ENCODE measurements at regions not wholly inside any gene's neighbourhood (a gene's known extent, or its start where the extent isn't known, plus 50 kb on each side); places are given as distances from the start of the nearest gene placed in this dataset.

- Histone ChIP-seq H3K27me3 (replicated peaks; ENCODE audit: control insufficient read depth, insufficient read depth, low read length) (no peaks in the 10 kb centered on the region; the same call in 1 of the 2 replicates), H3K4me3 (replicated peaks; ENCODE audit: low read depth, low read length) (no peak overlapping the region), H3K36me3 (ENCODE audit: control insufficient read depth, insufficient read depth, low read length) (no peaks in the 10 kb centered on the region)
- DNase-seq (ENCODE audit: extremely low read depth, insufficient read length): no peak
- TF ChIP-seq CTCF (IDR thresholded peaks at IDR 0.05; ENCODE audit: insufficient read depth, low read length, poor library complexity, severe bottlenecking): no peak
Measured at GRCh38 chr11:116518141-116518540, 254.6 kb downstream of the BUD13 start.

DNA sequence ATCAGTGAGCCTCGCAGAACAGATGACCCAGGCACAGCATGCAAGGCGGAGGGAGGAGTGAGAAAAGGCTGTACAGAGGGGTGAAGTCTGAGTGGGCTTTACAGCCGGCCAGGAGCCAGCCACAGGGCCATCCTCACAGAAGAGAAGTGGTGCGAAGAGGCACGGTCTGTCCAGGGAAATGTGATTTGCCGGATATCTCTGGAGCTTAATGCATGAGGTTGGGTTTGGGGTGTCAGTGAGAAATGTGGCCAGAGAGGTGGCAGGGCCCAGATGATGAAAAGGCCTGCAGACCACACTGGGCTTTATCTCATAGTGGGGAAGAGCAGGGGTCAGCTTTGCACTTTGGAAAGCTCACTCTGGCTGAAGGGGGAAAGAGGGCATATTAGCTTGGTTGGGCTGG lies 255.2 kb downstream of the BUD13 start:
- TF ChIP-seq CTCF (IDR thresholded peaks at IDR 0.05; ENCODE audit: insufficient read depth, low read length, poor library complexity, severe bottlenecking): no peak
- no peak for DNase-seq (ENCODE audit: extremely low read depth, insufficient read length)

GRCh38 chr11:116517077-116517476 lies 255.7 kb downstream of the BUD13 start:
- Histone ChIP-seq H3K4me3 (replicated peaks; ENCODE audit: low read depth, low read length) (no peak overlapping the region), H3K27me3 (replicated peaks; ENCODE audit: control insufficient read depth, insufficient read depth, low read length) (no peaks in the 10 kb centered on the region; the same call in 1 of the 2 replicates), H3K36me3 (ENCODE audit: control insufficient read depth, insufficient read depth, low read length) (no peaks in the 10 kb centered on the region)
- DNase-seq (ENCODE audit: extremely low read depth, insufficient read length): no peak
- no peak for TF ChIP-seq CTCF (IDR thresholded peaks at IDR 0.05; ENCODE audit: insufficient read depth, low read length, poor library complexity, severe bottlenecking)

More for the DNA sequence above, 255.2 kb downstream of the BUD13 start:
- Histone ChIP-seq H3K36me3 (ENCODE audit: control insufficient read depth, insufficient read depth, low read length) (no peaks in the 10 kb centered on the region), H3K27me3 (replicated peaks; ENCODE audit: control insufficient read depth, insufficient read depth, low read length) (no peaks in the 10 kb centered on the region; the same call in 1 of the 2 replicates), H3K4me3 (replicated peaks; ENCODE audit: low read depth, low read length) (no peak overlapping the region)

GRCh38 chr11:116515664-116516184 lies 257.1 kb downstream of the BUD13 start:
- no peak overlapping the region for H3K4me3 ChIP-seq (replicated peaks; ENCODE audit: low read depth, low read length)
- DNase-seq (ENCODE audit: extremely low read depth, insufficient read length): no peak
- no peaks in the 10 kb centered on the region; the same call in 1 of the 2 replicates for H3K27me3 ChIP-seq (replicated peaks; ENCODE audit: control insufficient read depth, insufficient read depth, low read length)
- TF ChIP-seq CTCF (IDR thresholded peaks at IDR 0.05; ENCODE audit: insufficient read depth, low read length, poor library complexity, severe bottlenecking): no peak
- H3K36me3 ChIP-seq (ENCODE audit: control insufficient read depth, insufficient read depth, low read length): no peaks in the 10 kb centered on the region

DNA sequence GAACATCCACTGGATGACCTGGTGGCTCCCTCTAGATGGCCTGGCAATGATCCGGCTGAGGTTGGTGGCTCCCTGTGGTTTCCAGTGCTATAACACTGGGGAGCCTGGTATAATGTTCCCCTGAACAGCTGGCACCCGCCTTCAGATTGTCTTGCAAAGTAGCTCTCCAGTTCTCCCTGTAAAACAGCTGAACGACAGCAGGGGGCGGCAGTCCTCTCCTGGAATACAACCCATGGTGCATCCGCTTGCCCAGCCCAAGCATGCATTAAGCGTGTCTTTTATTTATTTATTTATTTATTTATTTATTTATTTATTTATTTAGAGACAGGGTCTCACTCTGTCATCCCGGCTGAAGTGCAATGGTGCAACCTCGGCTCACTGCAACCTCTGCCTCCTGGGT lies 258.9 kb downstream of the BUD13 start:
- DNase-seq (ENCODE audit: extremely low read depth, insufficient read length): no peak
- H3K27me3 ChIP-seq (replicated peaks; ENCODE audit: control insufficient read depth, insufficient read depth, low read length): peaks cover 3% of the 10 kb centered on the region
- peak; percentile 62 for TF ChIP-seq CTCF (IDR thresholded peaks at IDR 0.05; ENCODE audit: insufficient read depth, low read length, poor library complexity, severe bottlenecking)

More for the DNA sequence above, 258.9 kb downstream of the BUD13 start:
- Histone ChIP-seq H3K36me3 (ENCODE audit: control insufficient read depth, insufficient read depth, low read length) (no peaks in the 10 kb centered on the region), H3K4me3 (replicated peaks; ENCODE audit: low read depth, low read length) (no peak overlapping the region)
